WTC11 (cell line): ENCODE measurements at regions not wholly inside any gene's neighbourhood (a gene's known extent, or its start where the extent isn't known, plus 50 kb on each side); places are given as distances from the start of the nearest gene placed in this dataset.

Experiments used
- ATAC-seq: fragments of 200-7000 bp; cut with Tn5 transposase; 2 replicates; pipeline ENCODE4 v1.10.0; 2021; ENCODE audit warnings: mild to moderate bottlenecking, moderate library complexity
- CTCF ChIA-PET: fragments of 300-600 bp; sonication (Branson Sonifier 250); formaldehyde crosslinking; loops from one replicate; lab custom pipeline; 2021; ENCODE audit warnings: antibody characterized with exemption; lab: Charles Lee
- POLR2A ChIA-PET: fragments of 350-600 bp; sonication (Branson Sonifier 250); formaldehyde crosslinking; loops from one replicate; lab custom pipeline; 2021; ENCODE audit warnings: antibody characterized with exemption; lab: Charles Lee
- DNase-seq: peaks from one replicate; pipeline ENCODE4 v3.0.0; 2021; ENCODE audit warnings: low spot score
- H3K27ac Mint-ChIP-seq: 2 replicates; pipeline ENCODE4 v1.8.0; 2021; ENCODE audit warnings: mixed read lengths
- H3K27me3 Mint-ChIP-seq: 2 replicates; pipeline ENCODE4 v1.8.0; 2021; ENCODE audit warnings: low read depth, mild to moderate bottlenecking, moderate library complexity, mixed read lengths
- H3K36me3 Mint-ChIP-seq: 2 replicates; pipeline ENCODE4 v1.8.0; 2021; ENCODE audit warnings: mixed read lengths
- H3K4me1 Mint-ChIP-seq: 2 replicates; pipeline ENCODE4 v1.8.0; 2022; ENCODE audit warnings: mixed read lengths
- H3K4me3 Mint-ChIP-seq: 2 replicates; pipeline ENCODE4 v1.8.0; 2021; ENCODE audit warnings: mild to moderate bottlenecking, moderate library complexity, mixed read lengths
- H3K9me3 Mint-ChIP-seq: 2 replicates; pipeline ENCODE4 v1.8.0; 2021; ENCODE audit warnings: mixed read lengths
- ETV6 ChIP-seq: sonication (generic); formaldehyde crosslinking; IDR thresholded peaks from 2 replicates; pipeline ENCODE4 v1.8.1; 2022; ENCODE audit warnings: mild to moderate bottlenecking, missing genetic modification reagents
- FOXK1 ChIP-seq: sonication (generic); formaldehyde crosslinking; IDR thresholded peaks from 2 replicates; pipeline ENCODE4 v1.8.0; 2022; ENCODE audit warnings: mild to moderate bottlenecking, moderate library complexity, missing genetic modification reagents
- GABPB1 ChIP-seq: sonication (generic); formaldehyde crosslinking; IDR thresholded peaks from 2 replicates; pipeline ENCODE4 v1.8.1; 2023; ENCODE audit warnings: mild to moderate bottlenecking, missing genetic modification reagents
- GTF2I ChIP-seq: fragments of 250-450 bp; sonication (Bioruptor Pico); conservative IDR thresholded peaks from 2 replicates; pipeline ENCODE4 v1.4.0; 2021; ENCODE audit warnings: mild to moderate bottlenecking
- JAZF1 ChIP-seq: fragments of 250-450 bp; sonication (Bioruptor Pico); IDR thresholded peaks from 2 replicates; pipeline ENCODE4 v1.9.0; 2021; ENCODE audit warnings: moderate library complexity, mild to moderate bottlenecking, inconsistent platforms
- NFYB ChIP-seq: sonication (generic); formaldehyde crosslinking; conservative IDR thresholded peaks from 2 replicates; pipeline ENCODE4 v1.8.0; 2022; ENCODE audit warnings: low read depth, missing genetic modification reagents
- NR1H2 ChIP-seq: sonication (generic); formaldehyde crosslinking; IDR thresholded peaks from 2 replicates; pipeline ENCODE4 v1.9.0; 2021; ENCODE audit warnings: mild to moderate bottlenecking, moderate library complexity, missing genetic modification reagents
- NR2C2 ChIP-seq: sonication (generic); formaldehyde crosslinking; IDR thresholded peaks from 2 replicates; pipeline ENCODE4 v1.8.0; 2022; ENCODE audit warnings: mild to moderate bottlenecking, missing genetic modification reagents
- RORB ChIP-seq: fragments of 250-450 bp; sonication (Bioruptor Pico); IDR thresholded peaks from 2 replicates; pipeline ENCODE4 v1.9.0; 2021; ENCODE audit warnings: mild to moderate bottlenecking
- SMAD4 ChIP-seq: sonication (generic); formaldehyde crosslinking; IDR thresholded peaks from 2 replicates; pipeline ENCODE4 v1.8.0; 2022; ENCODE audit warnings: mild to moderate bottlenecking, missing genetic modification reagents
- TEAD1 ChIP-seq: sonication (generic); formaldehyde crosslinking; IDR thresholded peaks from 2 replicates; pipeline ENCODE4 v1.8.0; 2022; ENCODE audit warnings: mild to moderate bottlenecking, missing genetic modification reagents
- ZNF219 ChIP-seq: sonication (generic); formaldehyde crosslinking; IDR thresholded peaks from 2 replicates; pipeline ENCODE4 v1.8.0; 2023; ENCODE audit warnings: missing genetic modification reagents, mild to moderate bottlenecking, borderline replicate concordance
- ZNF232 ChIP-seq: sonication (generic); formaldehyde crosslinking; IDR thresholded peaks from 2 replicates; pipeline ENCODE4 v1.8.0; 2022; ENCODE audit warnings: mild to moderate bottlenecking, missing genetic modification reagents
- ZNF263 ChIP-seq: sonication (generic); formaldehyde crosslinking; IDR thresholded peaks from 2 replicates; pipeline ENCODE4 v1.8.1; 2022; ENCODE audit warnings: low read depth, mild to moderate bottlenecking, moderate library complexity, missing genetic modification reagents
- ZNF317 ChIP-seq: sonication (generic); formaldehyde crosslinking; IDR thresholded peaks from 2 replicates; pipeline ENCODE4 v1.8.1; 2023; ENCODE audit warnings: low read depth, mild to moderate bottlenecking, moderate library complexity, missing genetic modification reagents, borderline replicate concordance
- ZNF396 ChIP-seq: fragments of 250-450 bp; sonication (Bioruptor Pico); IDR thresholded peaks from 2 replicates; pipeline ENCODE4 v1.8.0; 2021; ENCODE audit warnings: mild to moderate bottlenecking, moderate library complexity, borderline replicate concordance
- ZNF671 ChIP-seq: fragments of 250-450 bp; sonication (Bioruptor Pico); IDR thresholded peaks from 2 replicates; pipeline ENCODE4 v1.8.0; 2021; ENCODE audit warnings: mild to moderate bottlenecking
- TF ChIP-seq, protein P1 (sequence below): sonication (generic); formaldehyde crosslinking; IDR thresholded peaks from 2 replicates; pipeline ENCODE4 v1.8.1; 2022; ENCODE audit warnings: mild to moderate bottlenecking, missing genetic modification reagents, moderate library complexity, borderline replicate concordance
- TF ChIP-seq, protein P2 (sequence below): sonication (generic); formaldehyde crosslinking; IDR thresholded peaks from 2 replicates; pipeline ENCODE4 v1.8.0; 2022; ENCODE audit warnings: mild to moderate bottlenecking, missing genetic modification reagents
- TF ChIP-seq, protein P3 (sequence below): sonication (generic); formaldehyde crosslinking; IDR thresholded peaks from 2 replicates; pipeline ENCODE4 v1.8.1; 2023; ENCODE audit warnings: mild to moderate bottlenecking, moderate library complexity, missing genetic modification reagents
- TF ChIP-seq, protein P4 (sequence below): fragments of 250-450 bp; sonication (Bioruptor Pico); IDR thresholded peaks from 2 replicates; pipeline ENCODE4 v1.9.0; 2021; ENCODE audit warnings: mild to moderate bottlenecking, borderline replicate concordance
- TF ChIP-seq, protein P5 (sequence below): sonication (generic); formaldehyde crosslinking; IDR thresholded peaks from 2 replicates; pipeline ENCODE4 v1.8.1; 2023; ENCODE audit warnings: mild to moderate bottlenecking, missing genetic modification reagents, borderline replicate concordance
- TF ChIP-seq, protein P6 (sequence below): sonication (generic); formaldehyde crosslinking; IDR thresholded peaks from 2 replicates; pipeline ENCODE4 v1.8.1; 2022; ENCODE audit warnings: low read depth, mild to moderate bottlenecking, moderate library complexity, missing genetic modification reagents, borderline replicate concordance

DNA sequence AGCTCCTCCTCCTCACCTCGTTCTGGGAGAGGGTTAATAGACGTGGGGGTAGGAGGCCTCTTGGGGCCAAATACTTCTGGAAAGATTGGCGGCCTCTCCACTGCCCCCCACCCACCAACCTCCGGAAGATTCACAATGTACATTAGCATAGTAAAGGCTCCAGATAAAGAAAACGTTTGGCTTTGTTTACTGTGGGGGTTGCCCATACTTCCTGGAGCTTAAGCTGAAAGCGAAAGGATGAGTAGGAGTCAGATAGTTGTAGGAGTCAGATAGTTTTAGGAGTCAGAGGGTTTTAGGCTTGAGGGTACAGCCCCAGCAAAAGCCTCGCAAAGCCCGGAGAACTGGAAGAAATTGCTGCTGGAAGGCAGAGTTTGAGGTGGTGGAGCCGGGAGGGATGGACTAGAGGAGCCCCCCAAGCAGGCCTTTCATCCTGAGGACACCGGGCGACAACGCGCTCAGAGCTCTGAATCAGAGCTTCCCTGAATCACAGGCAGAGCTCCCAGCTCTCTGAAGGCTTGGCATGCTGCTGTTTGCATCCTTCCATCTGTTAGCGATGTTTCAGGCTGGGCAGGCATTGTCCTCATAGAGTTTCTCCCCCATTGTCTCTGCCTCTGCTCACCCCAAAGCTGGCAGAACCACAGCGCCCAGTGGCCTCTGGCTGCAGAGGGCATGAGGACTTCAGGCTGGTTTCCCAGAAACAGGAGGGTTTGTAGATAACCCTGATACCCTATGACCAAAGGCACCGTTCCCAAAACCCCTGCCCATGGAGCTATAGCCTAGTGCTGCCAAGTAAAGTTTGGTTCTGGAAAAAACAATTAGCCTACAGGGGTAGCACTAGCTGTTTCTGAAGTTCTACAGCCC, 280.7 kb downstream of the BCOR start:
- Mint-ChIP-seq H3K9me3 (no peaks in the 10 kb centered on the region), H3K36me3 (no peaks in the 10 kb centered on the region), H3K27me3 (no peaks in the 10 kb centered on the region), H3K4me3 (peak overlapping the region; percentile 52), H3K27ac (peak overlapping the region; percentile 96), H3K4me1 (peaks cover 53% of the 10 kb centered on the region)
- POLR2A ChIA-PET, result interaction anchor here (0.6 to 2.1 kb wide), 11 partner anchors 11 to 360 kb away, joined by 3 to 9 read pairs (median 3); partner anchors contain the start of gene BCOR
- CTCF ChIA-PET, result interaction anchor here (0.6 to 1.9 kb wide), 14 partner anchors 9 to 727 kb away, joined by 3 to 9 read pairs (median 3); no protein-coding TSS in a partner anchor
- ATAC-seq (peak; percentile 73), DNase-seq (peak; percentile 57)
- no peak for TF ChIP-seq ZNF396 (CRISPR knock-in tag)
- TF ChIP-seq, protein P1, sequence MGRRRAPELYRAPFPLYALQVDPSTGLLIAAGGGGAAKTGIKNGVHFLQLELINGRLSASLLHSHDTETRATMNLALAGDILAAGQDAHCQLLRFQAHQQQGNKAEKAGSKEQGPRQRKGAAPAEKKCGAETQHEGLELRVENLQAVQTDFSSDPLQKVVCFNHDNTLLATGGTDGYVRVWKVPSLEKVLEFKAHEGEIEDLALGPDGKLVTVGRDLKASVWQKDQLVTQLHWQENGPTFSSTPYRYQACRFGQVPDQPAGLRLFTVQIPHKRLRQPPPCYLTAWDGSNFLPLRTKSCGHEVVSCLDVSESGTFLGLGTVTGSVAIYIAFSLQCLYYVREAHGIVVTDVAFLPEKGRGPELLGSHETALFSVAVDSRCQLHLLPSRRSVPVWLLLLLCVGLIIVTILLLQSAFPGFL, result no peak
- TF ChIP-seq, protein P2, sequence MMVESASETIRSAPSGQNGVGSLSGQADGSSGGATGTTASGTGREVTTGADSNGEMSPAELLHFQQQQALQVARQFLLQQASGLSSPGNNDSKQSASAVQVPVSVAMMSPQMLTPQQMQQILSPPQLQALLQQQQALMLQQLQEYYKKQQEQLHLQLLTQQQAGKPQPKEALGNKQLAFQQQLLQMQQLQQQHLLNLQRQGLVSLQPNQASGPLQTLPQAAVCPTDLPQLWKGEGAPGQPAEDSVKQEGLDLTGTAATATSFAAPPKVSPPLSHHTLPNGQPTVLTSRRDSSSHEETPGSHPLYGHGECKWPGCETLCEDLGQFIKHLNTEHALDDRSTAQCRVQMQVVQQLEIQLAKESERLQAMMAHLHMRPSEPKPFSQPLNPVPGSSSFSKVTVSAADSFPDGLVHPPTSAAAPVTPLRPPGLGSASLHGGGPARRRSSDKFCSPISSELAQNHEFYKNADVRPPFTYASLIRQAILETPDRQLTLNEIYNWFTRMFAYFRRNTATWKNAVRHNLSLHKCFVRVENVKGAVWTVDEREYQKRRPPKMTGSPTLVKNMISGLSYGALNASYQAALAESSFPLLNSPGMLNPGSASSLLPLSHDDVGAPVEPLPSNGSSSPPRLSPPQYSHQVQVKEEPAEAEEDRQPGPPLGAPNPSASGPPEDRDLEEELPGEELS (CRISPR knock-in tag), result peak; percentile 56; the same call in 1 of the 2 replicates
- TF ChIP-seq, protein P3, sequence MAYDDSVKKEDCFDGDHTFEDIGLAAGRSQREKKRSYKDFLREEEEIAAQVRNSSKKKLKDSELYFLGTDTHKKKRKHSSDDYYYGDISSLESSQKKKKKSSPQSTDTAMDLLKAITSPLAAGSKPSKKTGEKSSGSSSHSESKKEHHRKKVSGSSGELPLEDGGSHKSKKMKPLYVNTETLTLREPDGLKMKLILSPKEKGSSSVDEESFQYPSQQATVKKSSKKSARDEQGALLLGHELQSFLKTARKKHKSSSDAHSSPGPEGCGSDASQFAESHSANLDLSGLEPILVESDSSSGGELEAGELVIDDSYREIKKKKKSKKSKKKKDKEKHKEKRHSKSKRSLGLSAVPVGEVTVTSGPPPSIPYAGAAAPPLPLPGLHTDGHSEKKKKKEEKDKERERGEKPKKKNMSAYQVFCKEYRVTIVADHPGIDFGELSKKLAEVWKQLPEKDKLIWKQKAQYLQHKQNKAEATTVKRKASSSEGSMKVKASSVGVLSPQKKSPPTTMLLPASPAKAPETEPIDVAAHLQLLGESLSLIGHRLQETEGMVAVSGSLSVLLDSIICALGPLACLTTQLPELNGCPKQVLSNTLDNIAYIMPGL (CRISPR knock-in tag), result no peak
- peak; percentile 70; the same call in 1 of the 2 replicates for TF ChIP-seq FOXK1 (CRISPR knock-in tag)
- TF ChIP-seq JAZF1, result no peak
- TF ChIP-seq ZNF671 (CRISPR knock-in tag), result no peak
- TF ChIP-seq ZNF219 (CRISPR knock-in tag), result no peak
- 0 out of 2 replicates have a peak, but pooled peaks have one; percentile 35 for TF ChIP-seq ETV6 (CRISPR knock-in tag)
- no peak for TF ChIP-seq ZNF317 (CRISPR knock-in tag)
- TF ChIP-seq GABPB1, result no peak
- TF ChIP-seq NR2C2 (CRISPR knock-in tag), result no peak
- TF ChIP-seq, protein P4, sequence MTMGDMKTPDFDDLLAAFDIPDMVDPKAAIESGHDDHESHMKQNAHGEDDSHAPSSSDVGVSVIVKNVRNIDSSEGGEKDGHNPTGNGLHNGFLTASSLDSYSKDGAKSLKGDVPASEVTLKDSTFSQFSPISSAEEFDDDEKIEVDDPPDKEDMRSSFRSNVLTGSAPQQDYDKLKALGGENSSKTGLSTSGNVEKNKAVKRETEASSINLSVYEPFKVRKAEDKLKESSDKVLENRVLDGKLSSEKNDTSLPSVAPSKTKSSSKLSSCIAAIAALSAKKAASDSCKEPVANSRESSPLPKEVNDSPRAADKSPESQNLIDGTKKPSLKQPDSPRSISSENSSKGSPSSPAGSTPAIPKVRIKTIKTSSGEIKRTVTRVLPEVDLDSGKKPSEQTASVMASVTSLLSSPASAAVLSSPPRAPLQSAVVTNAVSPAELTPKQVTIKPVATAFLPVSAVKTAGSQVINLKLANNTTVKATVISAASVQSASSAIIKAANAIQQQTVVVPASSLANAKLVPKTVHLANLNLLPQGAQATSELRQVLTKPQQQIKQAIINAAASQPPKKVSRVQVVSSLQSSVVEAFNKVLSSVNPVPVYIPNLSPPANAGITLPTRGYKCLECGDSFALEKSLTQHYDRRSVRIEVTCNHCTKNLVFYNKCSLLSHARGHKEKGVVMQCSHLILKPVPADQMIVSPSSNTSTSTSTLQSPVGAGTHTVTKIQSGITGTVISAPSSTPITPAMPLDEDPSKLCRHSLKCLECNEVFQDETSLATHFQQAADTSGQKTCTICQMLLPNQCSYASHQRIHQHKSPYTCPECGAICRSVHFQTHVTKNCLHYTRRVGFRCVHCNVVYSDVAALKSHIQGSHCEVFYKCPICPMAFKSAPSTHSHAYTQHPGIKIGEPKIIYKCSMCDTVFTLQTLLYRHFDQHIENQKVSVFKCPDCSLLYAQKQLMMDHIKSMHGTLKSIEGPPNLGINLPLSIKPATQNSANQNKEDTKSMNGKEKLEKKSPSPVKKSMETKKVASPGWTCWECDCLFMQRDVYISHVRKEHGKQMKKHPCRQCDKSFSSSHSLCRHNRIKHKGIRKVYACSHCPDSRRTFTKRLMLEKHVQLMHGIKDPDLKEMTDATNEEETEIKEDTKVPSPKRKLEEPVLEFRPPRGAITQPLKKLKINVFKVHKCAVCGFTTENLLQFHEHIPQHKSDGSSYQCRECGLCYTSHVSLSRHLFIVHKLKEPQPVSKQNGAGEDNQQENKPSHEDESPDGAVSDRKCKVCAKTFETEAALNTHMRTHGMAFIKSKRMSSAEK (CRISPR knock-in tag), result no peak
- peak; percentile 84 for TF ChIP-seq TEAD1 (CRISPR knock-in tag)
- no peak for TF ChIP-seq NR1H2 (CRISPR knock-in tag)
- no peak for TF ChIP-seq ZNF232 (CRISPR knock-in tag)
- TF ChIP-seq NFYB, result no peak
- TF ChIP-seq RORB, result no peak
- TF ChIP-seq, protein P5, sequence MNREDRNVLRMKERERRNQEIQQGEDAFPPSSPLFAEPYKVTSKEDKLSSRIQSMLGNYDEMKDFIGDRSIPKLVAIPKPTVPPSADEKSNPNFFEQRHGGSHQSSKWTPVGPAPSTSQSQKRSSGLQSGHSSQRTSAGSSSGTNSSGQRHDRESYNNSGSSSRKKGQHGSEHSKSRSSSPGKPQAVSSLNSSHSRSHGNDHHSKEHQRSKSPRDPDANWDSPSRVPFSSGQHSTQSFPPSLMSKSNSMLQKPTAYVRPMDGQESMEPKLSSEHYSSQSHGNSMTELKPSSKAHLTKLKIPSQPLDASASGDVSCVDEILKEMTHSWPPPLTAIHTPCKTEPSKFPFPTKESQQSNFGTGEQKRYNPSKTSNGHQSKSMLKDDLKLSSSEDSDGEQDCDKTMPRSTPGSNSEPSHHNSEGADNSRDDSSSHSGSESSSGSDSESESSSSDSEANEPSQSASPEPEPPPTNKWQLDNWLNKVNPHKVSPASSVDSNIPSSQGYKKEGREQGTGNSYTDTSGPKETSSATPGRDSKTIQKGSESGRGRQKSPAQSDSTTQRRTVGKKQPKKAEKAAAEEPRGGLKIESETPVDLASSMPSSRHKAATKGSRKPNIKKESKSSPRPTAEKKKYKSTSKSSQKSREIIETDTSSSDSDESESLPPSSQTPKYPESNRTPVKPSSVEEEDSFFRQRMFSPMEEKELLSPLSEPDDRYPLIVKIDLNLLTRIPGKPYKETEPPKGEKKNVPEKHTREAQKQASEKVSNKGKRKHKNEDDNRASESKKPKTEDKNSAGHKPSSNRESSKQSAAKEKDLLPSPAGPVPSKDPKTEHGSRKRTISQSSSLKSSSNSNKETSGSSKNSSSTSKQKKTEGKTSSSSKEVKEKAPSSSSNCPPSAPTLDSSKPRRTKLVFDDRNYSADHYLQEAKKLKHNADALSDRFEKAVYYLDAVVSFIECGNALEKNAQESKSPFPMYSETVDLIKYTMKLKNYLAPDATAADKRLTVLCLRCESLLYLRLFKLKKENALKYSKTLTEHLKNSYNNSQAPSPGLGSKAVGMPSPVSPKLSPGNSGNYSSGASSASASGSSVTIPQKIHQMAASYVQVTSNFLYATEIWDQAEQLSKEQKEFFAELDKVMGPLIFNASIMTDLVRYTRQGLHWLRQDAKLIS, result no peak
- TF ChIP-seq ZNF263 (CRISPR knock-in tag), result no peak
- TF ChIP-seq, protein P6, sequence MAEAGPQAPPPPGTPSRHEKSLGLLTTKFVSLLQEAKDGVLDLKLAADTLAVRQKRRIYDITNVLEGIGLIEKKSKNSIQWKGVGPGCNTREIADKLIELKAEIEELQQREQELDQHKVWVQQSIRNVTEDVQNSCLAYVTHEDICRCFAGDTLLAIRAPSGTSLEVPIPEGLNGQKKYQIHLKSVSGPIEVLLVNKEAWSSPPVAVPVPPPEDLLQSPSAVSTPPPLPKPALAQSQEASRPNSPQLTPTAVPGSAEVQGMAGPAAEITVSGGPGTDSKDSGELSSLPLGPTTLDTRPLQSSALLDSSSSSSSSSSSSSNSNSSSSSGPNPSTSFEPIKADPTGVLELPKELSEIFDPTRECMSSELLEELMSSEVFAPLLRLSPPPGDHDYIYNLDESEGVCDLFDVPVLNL, result no peak
- TF ChIP-seq GTF2I (CRISPR knock-in tag), result no peak
- TF ChIP-seq SMAD4 (CRISPR knock-in tag), result no peak
